Liver (tissue), 8 donors: ENCODE measurements at regions not wholly inside any gene's neighbourhood (a gene's known extent, or its start where the extent isn't known, plus 50 kb on each side); places are given as distances from the start of the nearest gene placed in this dataset.

ENCODE experiments used
- DNase-seq: peaks from one replicate; pipeline ENCODE4 v3.0.0-alpha.2; 2017; ENCODE audit warnings: low spot score
- H3K27ac ChIP-seq, 2 donors: one replicate each; pipeline ENCODE4 v1.7.0; 2013; ENCODE audit warnings: inconsistent platforms in 2 of 2, low read length in 2 of 2, control low read depth in 1 of 2, low read depth in 1 of 2, mild to moderate bottlenecking in 1 of 2
- H3K27me3 ChIP-seq, 4 donors: one replicate each; pipeline versions ENCODE4 v1.6.1 to v1.7.0; 2013; ENCODE audit warnings: low read length in 3 of 4, inconsistent platforms in 1 of 4, mild to moderate bottlenecking in 1 of 4, moderate library complexity in 1 of 4; ENCODE audit not compliant: control insufficient read depth in 4 of 4, insufficient read depth in 4 of 4
- H3K36me3 ChIP-seq, 4 donors: one replicate each; pipeline versions ENCODE4 v1.6.1 to v1.7.0; 2013; ENCODE audit warnings: low read length in 3 of 4, mild to moderate bottlenecking in 3 of 4, low read depth in 1 of 4, moderate library complexity in 1 of 4; ENCODE audit not compliant: control insufficient read depth in 4 of 4, insufficient read depth in 3 of 4
- H3K4me1 ChIP-seq, 4 donors: one replicate each; pipeline versions ENCODE4 v1.6.1 to v1.7.0; 2013; ENCODE audit warnings: low read length in 3 of 4, mild to moderate bottlenecking in 3 of 4, moderate library complexity in 1 of 4; ENCODE audit not compliant: control insufficient read depth in 4 of 4, insufficient read depth in 4 of 4
- H3K4me3 ChIP-seq, 3 donors: one replicate each; pipeline versions ENCODE4 v1.6.1 to v1.7.0; 2013; ENCODE audit warnings: low read length in 3 of 3, control low read depth in 1 of 3, low read depth in 1 of 3, mild to moderate bottlenecking in 1 of 3
- H3K9ac ChIP-seq, 2 donors: one replicate each; pipeline ENCODE4 v1.7.0; 2013; ENCODE audit warnings: low read length in 2 of 2, mild to moderate bottlenecking in 2 of 2, moderate library complexity in 2 of 2, control low read depth in 1 of 2, low read depth in 1 of 2
- H3K9me3 ChIP-seq, 4 donors: one replicate each; pipeline versions ENCODE4 v1.6.1 to v1.7.0; 2013; ENCODE audit warnings: low read length in 3 of 4; ENCODE audit not compliant: control insufficient read depth in 4 of 4
- ATF3 ChIP-seq: IDR thresholded peaks from 2 replicates; pipeline ENCODE4 v1.6.1; 2016; ENCODE audit warnings: antibody characterized with exemption
- EGR1 ChIP-seq, 2 donors: IDR thresholded peaks; 2 replicates each; pipeline ENCODE4 v1.6.1; 2016 to 2018; ENCODE audit warnings: antibody characterized with exemption in 2 of 2, low read depth in 2 of 2
- FOXA1 ChIP-seq: IDR thresholded peaks from 2 replicates; pipeline ENCODE4 v1.6.1; 2016; ENCODE audit warnings: antibody characterized with exemption
- FOXA2 ChIP-seq: IDR thresholded peaks from 2 replicates; pipeline ENCODE4 v1.6.1; 2016; ENCODE audit warnings: antibody characterized with exemption
- GABPA ChIP-seq, 2 donors: IDR thresholded peaks in 1 of 2; conservative IDR thresholded peaks in 1 of 2; 2 replicates each; pipeline ENCODE4 v1.6.1; 2016; ENCODE audit warnings: antibody characterized with exemption in 2 of 2, mild to moderate bottlenecking in 1 of 2, moderate library complexity in 1 of 2
- HNF4A ChIP-seq, 2 donors: conservative IDR thresholded peaks; 2 replicates each; pipeline ENCODE4 v1.6.1; 2016; ENCODE audit warnings: antibody characterized with exemption in 2 of 2, mild to moderate bottlenecking in 2 of 2
- HNF4G ChIP-seq: IDR thresholded peaks from 2 replicates; pipeline ENCODE4 v1.6.1; 2016; ENCODE audit warnings: antibody characterized with exemption
- JUND ChIP-seq, 2 donors: IDR thresholded peaks; 2 replicates each; pipeline ENCODE4 v1.6.1; 2016; ENCODE audit warnings: antibody characterized with exemption in 2 of 2
- NR2F2 ChIP-seq: IDR thresholded peaks from 2 replicates; pipeline ENCODE4 v1.6.1; 2016; ENCODE audit warnings: antibody characterized with exemption
- RAD21 ChIP-seq, 2 donors: IDR thresholded peaks; 2 replicates each; pipeline ENCODE4 v1.6.1; 2016; ENCODE audit warnings: antibody characterized with exemption in 2 of 2, mild to moderate bottlenecking in 2 of 2
- REST ChIP-seq: IDR thresholded peaks from 2 replicates; pipeline ENCODE4 v1.6.1; 2016; ENCODE audit warnings: antibody characterized with exemption, mild to moderate bottlenecking
- RXRA ChIP-seq, 2 donors: IDR thresholded peaks; 2 replicates each; pipeline ENCODE4 v1.6.1; 2017 to 2018; ENCODE audit warnings: antibody characterized with exemption in 2 of 2, mild to moderate bottlenecking in 1 of 2
- SP1 ChIP-seq: IDR thresholded peaks from 2 replicates; pipeline ENCODE4 v1.6.1; 2018; ENCODE audit warnings: antibody characterized with exemption, mild to moderate bottlenecking
- TAF1 ChIP-seq: conservative IDR thresholded peaks from 2 replicates; pipeline ENCODE4 v1.6.1; 2016; ENCODE audit warnings: antibody characterized with exemption, mild to moderate bottlenecking
- YY1 ChIP-seq: IDR thresholded peaks from 2 replicates; pipeline ENCODE4 v1.6.1; 2016; ENCODE audit warnings: antibody characterized with exemption, mild to moderate bottlenecking
- ZBTB33 ChIP-seq: IDR thresholded peaks from 2 replicates; pipeline ENCODE4 v1.6.1; 2016; ENCODE audit warnings: antibody characterized with exemption
- WGBS: extraction: QIAGEN DNeasy Blood & Tissue Kit; methylation state at CpG from one replicate; pipeline ENCODE4 v1.1.7; 2013; 5-methylcytosine and 5-hydroxymethylcytosine counted together
- TF ChIP-seq, protein P1 (sequence below): fragments of 150-350 bp; IDR thresholded peaks from 2 replicates; pipeline ENCODE4 v1.5.1; 2017; ENCODE audit warnings: improper control_type of control experiment, low read depth, low read length; ENCODE audit not compliant: missing input control
- TF ChIP-seq, protein P2 (sequence below): IDR thresholded peaks from 2 replicates; pipeline ENCODE4 v1.6.1; 2016; ENCODE audit warnings: antibody characterized with exemption
- donor health status: healthy.
- donor health status: healthy.
- donor health status: healthy.
- donor health status: healthy.
- donor health status: healthy.

- Histone ChIP-seq H3K9me3 (no peaks in the 10 kb centered on the region), H3K4me1 (no peaks in the 10 kb centered on the region), H3K27ac (no peak overlapping the region), H3K4me3 (no peak overlapping the region), H3K36me3 (no peaks in the 10 kb centered on the region), H3K9ac (no peak overlapping the region), H3K27me3 (peaks cover 0 to 2% (median 0%) of the 10 kb centered on the region in 4 donors)
- DNase-seq, result no peak
- no peak for TF ChIP-seq HNF4A (conservative IDR thresholded peaks at IDR 0.05)
- TF ChIP-seq, protein P1, sequence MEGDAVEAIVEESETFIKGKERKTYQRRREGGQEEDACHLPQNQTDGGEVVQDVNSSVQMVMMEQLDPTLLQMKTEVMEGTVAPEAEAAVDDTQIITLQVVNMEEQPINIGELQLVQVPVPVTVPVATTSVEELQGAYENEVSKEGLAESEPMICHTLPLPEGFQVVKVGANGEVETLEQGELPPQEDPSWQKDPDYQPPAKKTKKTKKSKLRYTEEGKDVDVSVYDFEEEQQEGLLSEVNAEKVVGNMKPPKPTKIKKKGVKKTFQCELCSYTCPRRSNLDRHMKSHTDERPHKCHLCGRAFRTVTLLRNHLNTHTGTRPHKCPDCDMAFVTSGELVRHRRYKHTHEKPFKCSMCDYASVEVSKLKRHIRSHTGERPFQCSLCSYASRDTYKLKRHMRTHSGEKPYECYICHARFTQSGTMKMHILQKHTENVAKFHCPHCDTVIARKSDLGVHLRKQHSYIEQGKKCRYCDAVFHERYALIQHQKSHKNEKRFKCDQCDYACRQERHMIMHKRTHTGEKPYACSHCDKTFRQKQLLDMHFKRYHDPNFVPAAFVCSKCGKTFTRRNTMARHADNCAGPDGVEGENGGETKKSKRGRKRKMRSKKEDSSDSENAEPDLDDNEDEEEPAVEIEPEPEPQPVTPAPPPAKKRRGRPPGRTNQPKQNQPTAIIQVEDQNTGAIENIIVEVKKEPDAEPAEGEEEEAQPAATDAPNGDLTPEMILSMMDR, result no peak
- no peak for TF ChIP-seq EGR1 (IDR thresholded peaks at IDR 0.05; ENCODE audit: low read depth in 2 of 2)
- no peak for TF ChIP-seq FOXA2
- TF ChIP-seq JUND (IDR thresholded peaks at IDR 0.05), result no peak
- no peak for TF ChIP-seq GABPA (IDR thresholded peaks at IDR 0.05 in 1 of 2, conservative IDR thresholded peaks at IDR 0.05 in 1 of 2)
- TF ChIP-seq REST, result no peak
- no peak for TF ChIP-seq NR2F2
- TF ChIP-seq RXRA (IDR thresholded peaks at IDR 0.05), result no peak
- no peak for TF ChIP-seq FOXA1
- no peak for TF ChIP-seq SP1
- no peak for TF ChIP-seq YY1
- TF ChIP-seq, protein P2, sequence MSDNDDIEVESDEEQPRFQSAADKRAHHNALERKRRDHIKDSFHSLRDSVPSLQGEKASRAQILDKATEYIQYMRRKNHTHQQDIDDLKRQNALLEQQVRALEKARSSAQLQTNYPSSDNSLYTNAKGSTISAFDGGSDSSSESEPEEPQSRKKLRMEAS, result no peak
- no peak for TF ChIP-seq RAD21 (IDR thresholded peaks at IDR 0.05)
- no peak for TF ChIP-seq HNF4G
- TF ChIP-seq ATF3, result no peak
- no peak for TF ChIP-seq TAF1
- no peak for TF ChIP-seq ZBTB33
- 67% methylated on average over 1 of the region's 1 CpG for WGBS
Observed at GRCh38 chr2:220779511-220779910, 792.6 kb downstream of the EPHA4 start.
